ENCODE measurements at regions not wholly inside any gene's neighbourhood (a gene's known extent, or its start where the extent isn't known, plus 50 kb on each side); places are given as distances from the start of the nearest gene placed in this dataset.
A peak's percentile ranks its signal among the peaks of the same experiment; 100 is the strongest.

DNA sequence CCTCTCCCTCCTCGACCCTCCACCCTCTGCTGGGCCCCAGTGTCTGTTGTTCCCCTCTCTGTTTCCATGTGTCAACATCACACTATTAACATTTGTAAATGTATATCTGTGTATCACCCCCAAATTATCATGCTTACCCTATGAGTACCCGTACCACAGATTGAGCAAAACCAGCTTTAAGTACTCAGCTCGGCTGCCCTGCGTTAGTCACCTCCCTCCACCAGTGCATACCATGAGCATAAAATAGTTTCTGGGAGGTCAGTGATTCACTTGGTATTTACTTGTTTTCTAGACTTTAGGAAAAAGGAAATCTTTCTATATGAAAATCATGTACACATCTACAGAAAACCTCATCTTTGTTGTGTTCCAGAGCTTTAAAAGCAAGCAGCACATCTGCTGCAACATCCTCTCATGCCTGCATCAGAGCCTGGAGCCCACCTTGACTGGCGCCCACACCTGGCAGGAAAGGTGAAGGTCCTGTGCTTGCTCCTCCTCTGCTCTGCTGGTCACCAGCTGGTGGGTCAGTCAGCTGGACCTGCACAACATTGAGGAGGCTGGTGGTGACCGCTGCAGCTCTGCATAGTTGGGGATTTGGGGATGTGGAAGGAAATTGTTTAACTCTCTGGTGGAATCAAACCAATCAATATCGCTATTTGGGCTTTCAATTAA lies 214.4 kb upstream of the KLF3 start (continued):
- TF ChIP-seq HMGXB4 (CRISPR knock-in tag; IDR thresholded peaks at IDR 0.05; ENCODE audit: borderline replicate concordance in 1 of 2, low read depth in 1 of 2): peak in 1 of 2 experiments; percentile 40; a peak in 1 of 4 replicates
- TF ChIP-seq HOMEZ (CRISPR knock-in tag; IDR thresholded peaks at IDR 0.05; ENCODE audit: low read depth): 0 out of 2 replicates have a peak, but pooled peaks have one; percentile 6
- no peak for TF ChIP-seq RFX3 (CRISPR knock-in tag; IDR thresholded peaks at IDR 0.05)
- no peak for TF ChIP-seq ZNF253 (CRISPR knock-in tag; IDR thresholded peaks at IDR 0.05; ENCODE audit: borderline replicate concordance)
- TF ChIP-seq BCL3 (CRISPR knock-in tag; IDR thresholded peaks at IDR 0.05): no peak; the same call in 1 of the 2 replicates
- TF ChIP-seq CEBPG (CRISPR knock-in tag; IDR thresholded peaks at IDR 0.05): peak; percentile 86
- no peak for TF ChIP-seq ZIK1 (CRISPR knock-in tag; IDR thresholded peaks at IDR 0.05; ENCODE audit: borderline replicate concordance, low read depth)
- TF ChIP-seq, protein P1, sequence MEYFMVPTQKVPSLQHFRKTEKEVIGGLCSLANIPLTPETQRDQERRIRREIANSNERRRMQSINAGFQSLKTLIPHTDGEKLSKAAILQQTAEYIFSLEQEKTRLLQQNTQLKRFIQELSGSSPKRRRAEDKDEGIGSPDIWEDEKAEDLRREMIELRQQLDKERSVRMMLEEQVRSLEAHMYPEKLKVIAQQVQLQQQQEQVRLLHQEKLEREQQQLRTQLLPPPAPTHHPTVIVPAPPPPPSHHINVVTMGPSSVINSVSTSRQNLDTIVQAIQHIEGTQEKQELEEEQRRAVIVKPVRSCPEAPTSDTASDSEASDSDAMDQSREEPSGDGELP (IDR thresholded peaks at IDR 0.05; ENCODE audit: borderline replicate concordance, low read depth): peak; percentile 97
- TF ChIP-seq HOXA7 (CRISPR knock-in tag; IDR thresholded peaks at IDR 0.05): no peak
- no peak for TF ChIP-seq HMGA1 (CRISPR knock-in tag; conservative IDR thresholded peaks at IDR 0.05)
- TF ChIP-seq, protein P2, sequence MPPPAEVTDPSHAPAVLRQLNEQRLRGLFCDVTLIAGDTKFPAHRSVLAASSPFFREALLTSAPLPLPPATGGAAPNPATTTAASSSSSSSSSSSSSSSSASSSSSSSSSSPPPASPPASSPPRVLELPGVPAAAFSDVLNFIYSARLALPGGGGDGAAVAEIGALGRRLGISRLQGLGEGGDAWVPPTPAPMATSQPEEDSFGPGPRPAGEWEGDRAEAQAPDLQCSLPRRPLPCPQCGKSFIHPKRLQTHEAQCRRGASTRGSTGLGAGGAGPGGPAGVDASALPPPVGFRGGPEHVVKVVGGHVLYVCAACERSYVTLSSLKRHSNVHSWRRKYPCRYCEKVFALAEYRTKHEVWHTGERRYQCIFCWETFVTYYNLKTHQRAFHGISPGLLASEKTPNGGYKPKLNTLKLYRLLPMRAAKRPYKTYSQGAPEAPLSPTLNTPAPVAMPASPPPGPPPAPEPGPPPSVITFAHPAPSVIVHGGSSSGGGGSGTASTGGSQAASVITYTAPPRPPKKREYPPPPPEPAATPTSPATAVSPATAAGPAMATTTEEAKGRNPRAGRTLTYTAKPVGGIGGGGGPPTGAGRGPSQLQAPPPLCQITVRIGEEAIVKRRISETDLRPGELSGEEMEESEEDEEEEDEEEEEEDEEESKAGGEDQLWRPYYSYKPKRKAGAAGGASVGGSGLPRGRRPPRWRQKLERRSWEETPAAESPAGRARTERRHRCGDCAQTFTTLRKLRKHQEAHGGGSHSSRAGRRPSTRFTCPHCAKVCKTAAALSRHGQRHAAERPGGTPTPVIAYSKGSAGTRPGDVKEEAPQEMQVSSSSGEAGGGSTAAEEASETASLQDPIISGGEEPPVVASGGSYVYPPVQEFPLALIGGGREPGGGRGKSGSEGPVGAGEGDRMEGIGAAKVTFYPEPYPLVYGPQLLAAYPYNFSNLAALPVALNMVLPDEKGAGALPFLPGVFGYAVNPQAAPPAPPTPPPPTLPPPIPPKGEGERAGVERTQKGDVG (CRISPR knock-in tag; IDR thresholded peaks at IDR 0.05; ENCODE audit: borderline replicate concordance): peak; percentile 21; the same call in 1 of the 2 replicates
- no peak for TF ChIP-seq MEF2D (CRISPR knock-in tag; IDR thresholded peaks at IDR 0.05)
- TF ChIP-seq, protein P3, sequence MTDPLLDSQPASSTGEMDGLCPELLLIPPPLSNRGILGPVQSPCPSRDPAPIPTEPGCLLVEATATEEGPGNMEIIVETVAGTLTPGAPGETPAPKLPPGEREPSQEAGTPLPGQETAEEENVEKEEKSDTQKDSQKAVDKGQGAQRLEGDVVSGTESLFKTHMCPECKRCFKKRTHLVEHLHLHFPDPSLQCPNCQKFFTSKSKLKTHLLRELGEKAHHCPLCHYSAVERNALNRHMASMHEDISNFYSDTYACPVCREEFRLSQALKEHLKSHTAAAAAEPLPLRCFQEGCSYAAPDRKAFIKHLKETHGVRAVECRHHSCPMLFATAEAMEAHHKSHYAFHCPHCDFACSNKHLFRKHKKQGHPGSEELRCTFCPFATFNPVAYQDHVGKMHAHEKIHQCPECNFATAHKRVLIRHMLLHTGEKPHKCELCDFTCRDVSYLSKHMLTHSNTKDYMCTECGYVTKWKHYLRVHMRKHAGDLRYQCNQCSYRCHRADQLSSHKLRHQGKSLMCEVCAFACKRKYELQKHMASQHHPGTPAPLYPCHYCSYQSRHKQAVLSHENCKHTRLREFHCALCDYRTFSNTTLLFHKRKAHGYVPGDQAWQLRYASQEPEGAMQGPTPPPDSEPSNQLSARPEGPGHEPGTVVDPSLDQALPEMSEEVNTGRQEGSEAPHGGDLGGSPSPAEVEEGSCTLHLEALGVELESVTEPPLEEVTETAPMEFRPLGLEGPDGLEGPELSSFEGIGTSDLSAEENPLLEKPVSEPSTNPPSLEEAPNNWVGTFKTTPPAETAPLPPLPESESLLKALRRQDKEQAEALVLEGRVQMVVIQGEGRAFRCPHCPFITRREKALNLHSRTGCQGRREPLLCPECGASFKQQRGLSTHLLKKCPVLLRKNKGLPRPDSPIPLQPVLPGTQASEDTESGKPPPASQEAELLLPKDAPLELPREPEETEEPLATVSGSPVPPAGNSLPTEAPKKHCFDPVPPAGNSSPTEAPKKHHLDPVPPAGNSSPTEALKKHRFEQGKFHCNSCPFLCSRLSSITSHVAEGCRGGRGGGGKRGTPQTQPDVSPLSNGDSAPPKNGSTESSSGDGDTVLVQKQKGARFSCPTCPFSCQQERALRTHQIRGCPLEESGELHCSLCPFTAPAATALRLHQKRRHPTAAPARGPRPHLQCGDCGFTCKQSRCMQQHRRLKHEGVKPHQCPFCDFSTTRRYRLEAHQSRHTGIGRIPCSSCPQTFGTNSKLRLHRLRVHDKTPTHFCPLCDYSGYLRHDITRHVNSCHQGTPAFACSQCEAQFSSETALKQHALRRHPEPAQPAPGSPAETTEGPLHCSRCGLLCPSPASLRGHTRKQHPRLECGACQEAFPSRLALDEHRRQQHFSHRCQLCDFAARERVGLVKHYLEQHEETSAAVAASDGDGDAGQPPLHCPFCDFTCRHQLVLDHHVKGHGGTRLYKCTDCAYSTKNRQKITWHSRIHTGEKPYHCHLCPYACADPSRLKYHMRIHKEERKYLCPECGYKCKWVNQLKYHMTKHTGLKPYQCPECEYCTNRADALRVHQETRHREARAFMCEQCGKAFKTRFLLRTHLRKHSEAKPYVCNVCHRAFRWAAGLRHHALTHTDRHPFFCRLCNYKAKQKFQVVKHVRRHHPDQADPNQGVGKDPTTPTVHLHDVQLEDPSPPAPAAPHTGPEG (CRISPR knock-in tag; IDR thresholded peaks at IDR 0.05): no peak
